ENCODE measurements at regions not wholly inside any gene's neighbourhood (a gene's known extent, or its start where the extent isn't known, plus 50 kb on each side); places are given as distances from the start of the nearest gene placed in this dataset.

- no peak for DNase-seq (ENCODE audit: low read depth in 2 of 2)
These were observed 82.3 kb downstream of the MYCN start for GRCh38 chr2:16022548-16023240.

- no peak for DNase-seq (ENCODE audit: low read depth in 2 of 2)
These were observed 81.4 kb downstream of the MYCN start for GRCh38 chr2:16021611-16022363.

- no peak for DNase-seq (ENCODE audit: low read depth in 2 of 2)
These were observed 80.1 kb downstream of the MYCN start for GRCh38 chr2:16020389-16021008.

GRCh38 chr2:16019617-16020351 is 79.4 kb downstream of the MYCN start:
- DNase-seq (ENCODE audit: low read depth in 2 of 2): no peak

GRCh38 chr2:16019060-16019480 is 78.7 kb downstream of the MYCN start:
- DNase-seq (ENCODE audit: low read depth in 2 of 2): no peak

GRCh38 chr2:16018277-16019059 is 78.1 kb downstream of the MYCN start:
- no peak for DNase-seq (ENCODE audit: low read depth in 2 of 2)

GRCh38 chr2:16016282-16016681 is 75.9 kb downstream of the MYCN start:
- no peak for DNase-seq (ENCODE audit: low read depth in 2 of 2)

GRCh38 chr2:16015903-16016265 is 75.5 kb downstream of the MYCN start:
- DNase-seq (ENCODE audit: low read depth in 2 of 2): no peak

- no peak for DNase-seq (ENCODE audit: low read depth in 2 of 2)
These were observed 75.0 kb downstream of the MYCN start for GRCh38 chr2:16015210-16015902.

GRCh38 chr2:16014802-16015201 is 74.5 kb downstream of the MYCN start:
- DNase-seq (ENCODE audit: low read depth in 2 of 2): no peak

GRCh38 chr2:16014041-16014787 is 73.9 kb downstream of the MYCN start:
- no peak for DNase-seq (ENCODE audit: low read depth in 2 of 2)

- no peak for DNase-seq (ENCODE audit: low read depth in 2 of 2)
These were observed 73.1 kb downstream of the MYCN start for GRCh38 chr2:16013359-16013911.

- no peak for DNase-seq (ENCODE audit: low read depth in 2 of 2)
These were observed 72.4 kb downstream of the MYCN start for GRCh38 chr2:16012626-16013358.

- DNase-seq (ENCODE audit: low read depth in 2 of 2): no peak
These were observed 71.8 kb downstream of the MYCN start for GRCh38 chr2:16012029-16012596.

- DNase-seq (ENCODE audit: low read depth in 2 of 2): no peak
These were observed 71.2 kb downstream of the MYCN start for GRCh38 chr2:16011621-16011960.

- DNase-seq (ENCODE audit: low read depth in 2 of 2): no peak
These were observed 70.7 kb downstream of the MYCN start for GRCh38 chr2:16010951-16011620.

GRCh38 chr2:16010011-16010410 is 69.7 kb downstream of the MYCN start:
- DNase-seq (ENCODE audit: low read depth in 2 of 2): no peak

GRCh38 chr2:16009560-16009959 is 69.2 kb downstream of the MYCN start:
- no peak for DNase-seq (ENCODE audit: low read depth in 2 of 2)
